Mucosa of rectum (tissue), 2 donors: ENCODE measurements at regions not wholly inside any gene's neighbourhood (a gene's known extent, or its start where the extent isn't known, plus 50 kb on each side); places are given as distances from the start of the nearest gene placed in this dataset.

Source experiments
- H3K27ac ChIP-seq, 2 donors: one replicate each; pipeline ENCODE4 v1.7.0; 2013; ENCODE audit warnings: inconsistent platforms in 2 of 2, low read depth in 2 of 2, low read length in 2 of 2
- H3K27me3 ChIP-seq, 2 donors: one replicate each; pipeline ENCODE4 v1.7.0; 2013; ENCODE audit warnings: low read length in 2 of 2; ENCODE audit not compliant: control insufficient read depth in 2 of 2, insufficient read depth in 2 of 2
- H3K36me3 ChIP-seq, 2 donors: one replicate each; pipeline ENCODE4 v1.7.0; 2013; ENCODE audit warnings: low read length in 2 of 2; ENCODE audit not compliant: control insufficient read depth in 2 of 2, insufficient read depth in 2 of 2
- H3K4me1 ChIP-seq, 2 donors: one replicate each; pipeline ENCODE4 v1.7.0; 2013; ENCODE audit warnings: low read length in 2 of 2, mild to moderate bottlenecking in 1 of 2; ENCODE audit not compliant: control insufficient read depth in 2 of 2, insufficient read depth in 2 of 2
- H3K4me3 ChIP-seq, 2 donors: one replicate each; pipeline ENCODE4 v1.7.0; 2013; ENCODE audit warnings: low read length in 2 of 2
- H3K9ac ChIP-seq, 2 donors: one replicate each; pipeline ENCODE4 v1.7.0; 2013; ENCODE audit warnings: low read length in 2 of 2, low read depth in 1 of 2, mild to moderate bottlenecking in 1 of 2
- H3K9me3 ChIP-seq, 2 donors: one replicate each; pipeline ENCODE4 v1.7.0; 2013; ENCODE audit warnings: low read length in 2 of 2; ENCODE audit not compliant: control insufficient read depth in 2 of 2
- donor health status: healthy.
- donor health status: Normal muscosa, but diverticular disease.

DNA sequence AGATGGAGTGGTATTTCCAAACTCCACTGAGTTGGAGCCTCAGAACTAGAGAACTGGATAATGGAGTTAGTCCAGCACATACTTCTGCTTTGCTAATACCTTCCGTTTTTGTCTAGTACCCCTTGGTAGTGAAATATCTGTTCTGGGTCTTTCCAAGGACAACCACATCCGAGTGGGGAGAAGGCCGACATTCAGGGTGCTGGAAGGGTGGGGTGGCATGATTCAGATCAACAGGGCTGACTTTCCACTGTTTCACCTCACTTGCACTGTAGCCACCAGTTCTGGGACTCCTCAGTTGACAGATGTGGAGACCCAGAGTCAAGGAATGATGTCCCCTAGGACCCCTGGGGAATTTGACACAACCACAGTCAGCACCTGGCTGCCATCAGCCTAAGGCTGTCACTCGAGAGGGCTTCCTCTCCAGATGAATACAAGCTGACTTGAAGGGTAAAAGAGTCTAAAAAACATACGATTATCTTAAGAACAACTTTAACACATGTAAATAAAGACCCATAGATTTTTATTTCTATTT is 84.8 kb upstream of the HNF1B start:
- Histone ChIP-seq H3K4me1 (no peaks in the 10 kb centered on the region), H3K9me3 (no peaks in the 10 kb centered on the region), H3K9ac (no peak overlapping the region), H3K4me3 (no peak overlapping the region), H3K36me3 (no peaks in the 10 kb centered on the region), H3K27me3 (no peaks in the 10 kb centered on the region), H3K27ac (no peak overlapping the region)

DNA sequence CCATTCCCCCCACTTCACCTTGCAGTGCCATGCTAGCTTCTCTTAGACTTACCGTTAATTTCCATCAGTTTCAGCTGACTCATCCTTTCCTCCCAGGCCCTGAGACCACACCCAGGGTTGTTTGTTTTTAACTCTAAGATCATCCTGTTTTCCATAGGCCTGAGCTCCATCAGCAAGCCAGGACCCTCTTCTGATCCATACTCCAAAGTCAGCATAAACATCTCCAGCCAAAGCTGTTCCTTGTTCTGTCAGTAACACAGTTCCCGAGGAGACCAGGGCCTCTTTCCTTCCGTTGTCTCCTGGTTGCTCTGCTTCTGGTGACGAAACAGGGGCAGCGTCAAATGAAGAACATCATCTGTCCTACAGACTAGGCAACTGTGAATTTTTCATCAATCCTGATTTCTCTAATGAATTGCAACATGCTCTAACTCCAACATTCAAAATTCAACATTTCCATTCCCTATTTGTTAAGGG is 83.8 kb upstream of the HNF1B start:
- no peaks in the 10 kb centered on the region for H3K27me3 ChIP-seq
- no peak overlapping the region for H3K9ac ChIP-seq
- H3K36me3 ChIP-seq = no peaks in the 10 kb centered on the region
- no peaks in the 10 kb centered on the region for H3K9me3 ChIP-seq
- no peak overlapping the region for H3K4me3 ChIP-seq
- H3K27ac ChIP-seq = no peak overlapping the region
- H3K4me1 ChIP-seq = no peaks in the 10 kb centered on the region

DNA sequence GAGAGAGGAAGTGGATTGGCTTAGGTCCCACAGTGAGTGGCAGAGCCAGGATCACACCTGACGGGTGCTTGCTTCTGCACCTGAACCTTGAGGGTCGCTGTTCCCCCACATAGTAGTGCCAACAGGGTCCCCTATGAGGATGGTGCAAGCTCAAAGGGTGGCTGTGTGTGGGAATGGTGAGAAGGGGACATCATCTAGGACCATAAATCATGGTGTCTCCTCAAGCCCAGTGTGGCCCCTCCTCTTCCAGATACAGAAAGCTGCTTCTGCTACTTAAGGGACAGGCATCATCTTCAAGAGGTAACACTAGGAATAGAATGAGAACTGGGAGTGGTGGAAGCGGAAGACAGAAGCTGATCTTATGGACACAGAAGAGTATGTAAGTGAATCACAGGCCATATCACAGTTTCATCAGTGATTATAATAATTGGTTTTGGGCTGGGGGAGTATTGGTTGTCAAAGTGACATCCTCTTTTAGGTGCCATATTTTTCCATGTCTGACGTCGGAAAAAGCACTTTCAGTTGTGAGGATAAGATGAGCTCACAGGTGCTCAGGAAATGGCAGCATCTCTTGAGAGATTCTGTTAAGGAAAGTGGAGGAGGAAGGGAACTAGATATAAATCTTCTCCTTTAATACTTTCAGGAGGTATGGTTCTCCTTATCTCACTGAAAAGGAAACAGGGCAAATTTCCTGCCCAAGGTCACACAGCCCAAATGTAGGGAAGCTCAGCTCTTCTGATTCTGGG is 83.2 kb upstream of the HNF1B start:
- H3K36me3 ChIP-seq = no peaks in the 10 kb centered on the region
- H3K27me3 ChIP-seq = no peaks in the 10 kb centered on the region
- no peak overlapping the region for H3K27ac ChIP-seq
- no peak overlapping the region for H3K4me3 ChIP-seq
- H3K4me1 ChIP-seq = no peaks in the 10 kb centered on the region
- no peaks in the 10 kb centered on the region for H3K9me3 ChIP-seq
- H3K9ac ChIP-seq = no peak overlapping the region

DNA sequence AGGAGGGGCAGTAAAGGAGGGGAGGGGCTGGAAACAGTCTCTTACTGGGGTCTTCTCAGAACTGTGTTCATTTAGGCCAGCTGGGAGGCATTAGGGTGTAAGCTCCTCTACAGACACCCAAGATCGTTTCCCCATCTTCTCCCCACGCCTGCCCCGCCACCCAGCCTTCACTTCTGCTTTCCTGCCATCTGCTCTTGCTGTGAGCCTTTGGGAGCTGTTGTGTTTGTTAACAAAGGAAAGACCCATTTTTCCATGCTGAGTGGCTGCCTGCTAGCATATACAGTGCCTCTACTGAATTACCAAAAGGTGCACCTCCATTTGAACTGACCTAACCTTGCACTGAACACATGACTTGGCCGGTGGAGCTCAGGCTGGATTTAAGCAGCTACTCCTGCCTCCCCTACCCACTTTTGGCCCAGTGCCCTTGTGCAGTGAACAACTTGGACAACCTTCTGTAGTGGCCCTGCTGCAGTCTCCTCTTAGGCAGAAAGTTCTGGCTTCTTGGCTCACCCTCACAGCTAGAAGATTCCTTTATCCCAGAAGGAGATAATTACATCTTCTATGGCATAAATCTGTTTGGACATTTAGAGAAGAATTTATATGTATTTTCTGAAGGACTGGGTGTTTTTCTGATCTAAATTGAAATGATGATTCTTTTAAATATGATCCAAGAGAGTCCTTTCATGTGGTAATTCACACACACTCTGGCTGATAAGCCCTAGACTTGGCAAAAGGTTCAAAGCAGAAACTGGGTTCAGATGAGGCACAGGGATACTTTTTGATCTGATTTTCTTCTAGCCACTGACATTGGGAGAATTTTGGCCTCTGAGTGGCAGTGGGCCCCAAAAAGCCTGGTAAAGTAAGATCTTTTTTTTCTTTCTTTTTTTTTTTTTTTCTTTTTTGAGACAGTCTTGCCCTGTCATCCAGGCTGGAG is 81.9 kb upstream of the HNF1B start:
- no peak overlapping the region for H3K4me3 ChIP-seq
- no peak overlapping the region for H3K27ac ChIP-seq
- no peaks in the 10 kb centered on the region for H3K36me3 ChIP-seq

DNA sequence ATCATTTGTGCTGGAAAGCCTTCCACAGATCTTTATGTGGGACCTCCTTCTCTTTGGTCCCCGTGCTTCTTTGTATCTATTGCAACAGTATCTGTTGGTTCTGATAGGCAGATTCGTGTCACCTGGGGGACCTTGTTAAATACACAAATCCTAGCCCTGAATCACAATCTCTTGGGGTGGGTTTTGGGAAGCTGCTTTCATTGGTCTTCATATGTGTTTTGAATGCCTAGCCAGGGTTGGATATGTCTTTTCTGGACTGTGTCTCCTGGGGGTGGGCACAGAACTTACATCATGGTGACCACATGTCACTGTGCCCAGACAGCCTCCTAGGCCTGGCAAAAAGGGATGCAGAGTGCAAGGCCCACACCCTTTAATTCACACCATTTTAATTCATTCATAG is 81.0 kb upstream of the HNF1B start:
- Histone ChIP-seq H3K9me3 (no peaks in the 10 kb centered on the region), H3K4me3 (no peak overlapping the region), H3K36me3 (no peaks in the 10 kb centered on the region), H3K4me1 (no peaks in the 10 kb centered on the region), H3K27ac (no peak overlapping the region), H3K27me3 (no peaks in the 10 kb centered on the region), H3K9ac (no peak overlapping the region)

More for the DNA sequence above, 81.9 kb upstream of the HNF1B start:
- no peaks in the 10 kb centered on the region for H3K27me3 ChIP-seq
- H3K9me3 ChIP-seq = no peaks in the 10 kb centered on the region
- H3K9ac ChIP-seq = no peak overlapping the region
- no peaks in the 10 kb centered on the region for H3K4me1 ChIP-seq

DNA sequence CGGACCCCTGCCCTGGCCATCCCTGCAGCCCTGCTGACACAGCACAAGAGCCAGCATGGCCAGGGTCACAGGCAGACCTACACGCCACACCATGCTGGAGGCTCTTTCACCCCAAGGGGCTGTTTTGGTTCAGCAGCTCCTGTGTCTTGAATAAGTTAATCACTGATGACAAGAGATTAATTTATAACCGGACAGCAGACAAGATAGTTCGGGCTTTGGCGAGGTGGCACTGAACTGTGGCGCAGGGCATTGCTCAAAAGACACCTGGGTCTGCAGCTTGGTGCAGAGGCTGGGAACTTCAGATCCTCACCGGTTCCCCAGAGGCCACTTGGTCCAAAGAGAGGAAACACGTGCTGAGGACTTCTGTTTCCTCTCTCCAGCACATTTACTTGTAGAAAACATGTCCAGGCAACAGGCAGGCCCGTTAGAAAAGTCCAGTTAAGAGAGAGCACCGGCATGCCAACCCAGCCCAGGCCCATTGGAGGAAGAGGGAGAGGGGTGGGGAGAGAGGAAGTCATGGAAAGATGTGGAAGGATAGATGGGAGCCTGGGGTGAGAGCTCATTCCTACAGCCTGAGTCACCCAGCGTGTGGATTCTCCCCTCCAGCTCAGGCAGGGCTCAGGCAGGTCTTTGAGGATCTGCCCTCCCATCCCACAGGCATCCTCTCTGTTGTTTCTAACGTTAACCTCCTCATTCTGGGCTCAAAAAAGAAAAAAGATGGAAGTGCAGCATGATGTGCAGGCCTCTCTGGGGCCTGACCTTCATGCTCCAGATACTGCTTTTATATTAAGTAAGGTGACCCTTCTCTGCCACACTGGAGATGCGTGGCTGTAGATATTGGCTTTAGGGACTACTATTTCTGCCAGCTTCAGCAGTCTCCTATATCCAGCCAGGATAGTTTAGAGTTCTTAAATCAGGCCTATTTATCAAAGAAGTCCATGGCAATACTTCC is 80.0 kb upstream of the HNF1B start:
- Histone ChIP-seq H3K9me3 (no peaks in the 10 kb centered on the region), H3K27me3 (no peaks in the 10 kb centered on the region), H3K36me3 (no peaks in the 10 kb centered on the region), H3K27ac (no peak overlapping the region), H3K4me1 (no peaks in the 10 kb centered on the region), H3K4me3 (no peak overlapping the region), H3K9ac (no peak overlapping the region)

DNA sequence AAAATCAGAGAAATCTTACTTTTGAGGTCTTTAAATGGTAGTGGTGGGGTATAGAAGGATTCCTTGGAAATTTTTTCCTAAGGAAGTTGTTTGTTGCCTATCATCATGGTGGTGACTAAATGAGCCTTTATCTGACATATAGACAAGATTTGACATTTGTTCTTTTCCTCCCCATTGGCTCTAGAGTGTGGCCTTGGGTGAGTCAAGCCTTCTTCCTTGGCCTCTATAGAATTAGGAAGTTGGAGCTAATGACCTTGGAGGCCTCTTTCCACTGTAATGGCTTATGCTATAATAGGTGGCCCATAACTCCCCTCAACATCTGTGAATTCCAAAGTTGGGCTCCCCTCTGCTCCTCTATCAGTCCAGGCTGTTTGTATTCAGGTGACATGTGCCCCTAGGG is 79.1 kb upstream of the HNF1B start:
- H3K9ac ChIP-seq = no peak overlapping the region

DNA sequence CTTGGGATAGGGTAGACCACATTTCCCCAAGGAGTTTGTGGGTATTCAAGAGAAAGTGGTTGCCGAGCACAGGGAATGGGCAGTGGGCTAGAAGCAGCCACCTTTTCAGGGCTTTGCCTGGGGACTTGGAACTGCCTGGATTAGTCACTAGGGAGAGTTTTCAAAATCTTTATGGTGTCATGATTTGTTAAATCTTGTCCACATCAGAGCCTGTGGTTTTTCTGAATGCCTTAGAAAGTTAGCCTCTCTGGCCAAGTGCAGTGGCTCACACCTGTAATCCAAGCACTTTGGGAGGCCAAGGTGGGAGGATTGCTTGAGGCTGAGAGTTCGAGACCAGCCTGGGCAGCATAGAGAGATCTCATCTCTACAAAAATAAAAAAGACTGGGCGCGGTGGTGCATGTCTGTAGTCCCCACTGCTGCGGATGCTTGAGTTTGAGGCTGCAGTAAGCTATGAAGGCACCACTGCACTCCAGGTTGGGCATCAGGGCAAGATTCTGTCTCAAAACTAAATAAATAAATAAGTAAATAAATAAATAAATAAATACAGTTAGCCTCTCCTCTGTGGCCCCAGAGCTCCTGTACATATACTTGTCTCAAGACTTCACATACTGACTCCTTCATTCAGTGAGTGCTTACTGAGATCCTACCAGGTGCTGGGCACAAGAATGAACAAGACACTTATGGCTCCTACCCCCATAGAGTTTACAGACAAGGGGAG is 76.3 kb upstream of the HNF1B start:
- no peak overlapping the region for H3K4me3 ChIP-seq
- no peak overlapping the region for H3K27ac ChIP-seq
- peaks cover 0 to 3% of the 10 kb centered on the region in 2 donors for H3K4me1 ChIP-seq
- H3K36me3 ChIP-seq = no peaks in the 10 kb centered on the region
- H3K9me3 ChIP-seq = no peaks in the 10 kb centered on the region
- H3K9ac ChIP-seq = no peak overlapping the region
- H3K27me3 ChIP-seq = no peaks in the 10 kb centered on the region

More for the DNA sequence above, 79.1 kb upstream of the HNF1B start:
- H3K36me3 ChIP-seq = no peaks in the 10 kb centered on the region
- H3K4me3 ChIP-seq = no peak overlapping the region
- no peaks in the 10 kb centered on the region for H3K9me3 ChIP-seq
- H3K4me1 ChIP-seq = no peaks in the 10 kb centered on the region
- no peaks in the 10 kb centered on the region for H3K27me3 ChIP-seq
- H3K27ac ChIP-seq = no peak overlapping the region

DNA sequence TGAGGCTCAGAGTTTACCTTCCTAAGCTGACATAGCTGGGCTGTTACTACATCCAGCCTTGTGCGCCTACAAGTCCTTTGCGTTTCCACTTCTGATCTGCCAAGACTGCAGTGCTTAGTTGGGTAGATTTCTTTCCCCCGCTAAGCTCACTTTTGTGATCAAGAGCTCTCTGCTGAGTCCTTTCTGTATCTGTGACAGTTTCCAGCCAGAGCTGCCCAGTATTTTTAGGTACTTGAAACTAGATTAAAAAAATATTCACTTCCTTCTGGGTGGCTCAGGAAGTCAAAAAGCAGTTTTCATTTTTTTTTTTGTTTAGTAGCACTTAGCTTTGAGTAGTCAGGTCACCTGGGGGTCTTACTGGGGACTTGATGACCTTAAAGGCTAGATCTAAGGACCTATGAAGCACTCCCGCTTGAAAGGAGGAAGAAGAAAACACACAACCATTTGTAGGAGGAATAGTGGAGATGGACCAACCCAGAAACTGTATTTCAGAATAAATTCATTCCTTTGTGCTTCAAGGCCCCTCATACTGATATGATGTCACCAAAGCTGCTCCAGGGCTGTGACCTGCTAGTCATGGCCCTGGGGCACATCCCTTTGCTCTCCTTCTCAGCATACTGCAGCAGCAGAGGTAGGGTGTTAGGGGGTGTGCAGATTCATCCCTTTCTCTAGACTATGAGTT is 75.6 kb upstream of the HNF1B start:
- H3K9ac ChIP-seq = no peak overlapping the region
- no peaks in the 10 kb centered on the region for H3K36me3 ChIP-seq
- no peak overlapping the region for H3K27ac ChIP-seq
- H3K4me1 ChIP-seq = peaks cover 0 to 3% of the 10 kb centered on the region in 2 donors
- H3K9me3 ChIP-seq = no peaks in the 10 kb centered on the region
- no peaks in the 10 kb centered on the region for H3K27me3 ChIP-seq
- peak overlapping the region in 1 of 2 donors; percentile 2 for H3K4me3 ChIP-seq
